ENCODE measurements at regions not wholly inside any gene's neighbourhood (a gene's known extent, or its start where the extent isn't known, plus 50 kb on each side); places are given as distances from the start of the nearest gene placed in this dataset.

DNA sequence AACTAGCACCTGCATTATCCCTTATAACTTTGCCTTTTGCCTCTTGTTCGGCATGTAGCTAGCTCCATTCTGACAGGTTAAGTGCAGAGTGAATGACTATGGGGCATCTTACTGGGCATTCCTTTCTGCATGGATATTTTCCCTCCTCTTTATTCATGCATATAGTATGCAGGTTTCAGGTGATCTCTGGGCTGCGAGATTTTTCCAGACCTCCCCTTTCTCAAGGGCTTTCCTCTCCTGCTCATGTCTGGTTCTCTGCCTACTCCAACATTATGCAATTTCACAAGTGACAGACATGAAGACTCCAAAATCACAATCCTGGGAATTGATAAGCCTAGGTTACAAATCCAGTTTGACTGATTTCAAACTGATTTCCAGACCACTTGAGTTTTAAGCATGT is 503.8 kb downstream of the NXPH1 start:
- TF ChIP-seq CTCF (IDR thresholded peaks at IDR 0.05; ENCODE audit: low read length) (no peak), EZH2 (IDR thresholded peaks at IDR 0.05; ENCODE audit: borderline replicate concordance, low read length) (no peak)

Data from OCI-LY1 (cell line).